Cardiac fibroblast (primary cell): ENCODE measurements at regions not wholly inside any gene's neighbourhood (a gene's known extent, or its start where the extent isn't known, plus 50 kb on each side); places are given as distances from the start of the nearest gene placed in this dataset.
A peak's percentile ranks its signal among the peaks of the same experiment; 100 is the strongest.

Experiments
- DNase-seq, 2 donors: peaks; one replicate each; pipeline versions ENCODE4 v3.0.0 to v3.0.0-alpha.2; 2010; ENCODE audit warnings: low read depth in 2 of 2
- H3K4me3 ChIP-seq, 2 donors: replicated peaks in 1 of 2; 1 replicate in 1 of 2; 2 replicates in 1 of 2; pipeline ENCODE4 v1.5.1; 2011; ENCODE audit warnings: low read depth in 2 of 2, low read length in 2 of 2, mild to moderate bottlenecking in 2 of 2, moderate library complexity in 1 of 2
- CTCF ChIP-seq: IDR thresholded peaks from one replicate; pipeline ENCODE4 v1.5.1; 2011; ENCODE audit warnings: low read depth, mild to moderate bottlenecking, low read length, inconsistent platforms

- peak in 1 of 2 donors; percentile 29 for DNase-seq
- no peak for TF ChIP-seq CTCF
- no peak overlapping the region for H3K4me3 ChIP-seq
These were observed 109.6 kb upstream of the SLC14A2 start for GRCh38 chr18:45505497-45506206.

- no peak overlapping the region for H3K4me3 ChIP-seq
- TF ChIP-seq CTCF, result no peak
These were observed 108.3 kb upstream of the SLC14A2 start for GRCh38 chr18:45506951-45507350.

GRCh38 chr18:45509535-45509934 is 105.7 kb upstream of the SLC14A2 start:
- TF ChIP-seq CTCF, result no peak
- DNase-seq, result no peak
- H3K4me3 ChIP-seq, result no peak overlapping the region

More at GRCh38 chr18:45506951-45507350, 108.3 kb upstream of the SLC14A2 start:
- DNase-seq, result no peak

- no peak for TF ChIP-seq CTCF
- DNase-seq, result no peak
- no peak overlapping the region for H3K4me3 ChIP-seq
These were observed 104.6 kb upstream of the SLC14A2 start for GRCh38 chr18:45510656-45511055.

- no peak overlapping the region for H3K4me3 ChIP-seq
- TF ChIP-seq CTCF, result no peak
- DNase-seq, result no peak
These were observed 102.8 kb upstream of the SLC14A2 start for GRCh38 chr18:45512363-45512953.

- DNase-seq, result peak in 1 of 2 donors; percentile 59
- TF ChIP-seq CTCF, result no peak
- H3K4me3 ChIP-seq, result no peak overlapping the region
These were observed 98.0 kb upstream of the SLC14A2 start for GRCh38 chr18:45517181-45517741.
